Endothelial cell of umbilical vein (primary cell): ENCODE measurements at regions not wholly inside any gene's neighbourhood (a gene's known extent, or its start where the extent isn't known, plus 50 kb on each side); places are given as distances from the start of the nearest gene placed in this dataset.

Experiments used
- BruUV-seq: library from RNA; stranded (reverse); fragments of 400-500 nt; replicated peaks from 2 replicates; lab custom pipeline; 2021; lab: Mats Ljungman, UMichigan
- CTCF ChIA-PET: fragments of 300-600, 350-600 bp; sonication (Branson Sonifier 250); formaldehyde crosslinking; loops from one replicate; lab custom pipeline; 2021; ENCODE audit warnings: antibody characterized with exemption, inconsistent platforms; lab: Charles Lee
- POLR2A ChIA-PET: fragments of 300-600, 350-600 bp; sonication (Branson Sonifier 250); formaldehyde crosslinking; loops from one replicate; lab custom pipeline; 2021; ENCODE audit warnings: antibody characterized with exemption, inconsistent platforms; lab: Charles Lee
- DNase-seq: peaks from one replicate; pipeline ENCODE4 v3.0.0-alpha.2; 2011; ENCODE audit warnings: low read depth, low spot score
- FAIRE-seq: peaks from 2 replicates; lab custom pipeline; 2011; peaks lifted over from hg19 to GRCh38; lab: Jason Lieb, UNC
- H2AFZ ChIP-seq: 2 replicates; pipeline ENCODE4 v1.6.0; 2012; ENCODE audit warnings: low read depth, low read length, control low read depth, inconsistent platforms
- H3K27ac ChIP-seq: 2 replicates; pipeline ENCODE4 v1.5.1; 2011; ENCODE audit warnings: low read depth, mild to moderate bottlenecking, control low read depth, low read length, moderate library complexity; ENCODE audit not compliant: insufficient read depth
- H3K27me3 ChIP-seq, 2 experiments: 2 replicates each; pipeline versions ENCODE4 v1.6.0 to v1.6.1; 2011; ENCODE audit warnings: low read length in 2 of 2, mixed read lengths in 1 of 2; ENCODE audit not compliant: control insufficient read depth in 2 of 2, insufficient read depth in 2 of 2
- H3K36me3 ChIP-seq, 2 experiments: 2 replicates in 1 of 2; 3 replicates in 1 of 2; pipeline ENCODE4 v1.5.1; 2011; ENCODE audit warnings: low read length in 2 of 2, mild to moderate bottlenecking in 1 of 2, moderate library complexity in 1 of 2; ENCODE audit not compliant: control insufficient read depth in 2 of 2, insufficient read depth in 2 of 2; ENCODE audit errors: extremely low read depth in 1 of 2
- H3K4me1 ChIP-seq: 3 replicates; pipeline ENCODE4 v1.5.1; 2011; ENCODE audit warnings: mild to moderate bottlenecking, low read length; ENCODE audit not compliant: control insufficient read depth, insufficient read depth; ENCODE audit errors: extremely low read depth
- H3K4me2 ChIP-seq: 2 replicates; pipeline ENCODE4 v1.6.1; 2011; ENCODE audit warnings: low read length, control low read depth, mixed read lengths; ENCODE audit not compliant: insufficient read depth
- H3K4me3 ChIP-seq, 3 experiments: fragments of 200-600 bp in 1 of 3; sonication (generic), shearing (Covaris generic) in 1 of 3; replicated peaks in 1 of 3; 2 replicates each; pipeline ENCODE4 v1.5.1; 2011 to 2016; ENCODE audit warnings: control low read depth in 3 of 3, low read length in 3 of 3, mild to moderate bottlenecking in 2 of 3, inconsistent platforms in 1 of 3, low read depth in 1 of 3, moderate library complexity in 1 of 3; ENCODE audit not compliant: insufficient read depth in 1 of 3
- H3K79me2 ChIP-seq: 2 replicates; pipeline ENCODE4 v1.6.0; 2012; ENCODE audit warnings: low read length, inconsistent platforms; ENCODE audit not compliant: control insufficient read depth, insufficient read depth
- H3K9ac ChIP-seq: replicated peaks from 2 replicates; pipeline ENCODE3; 2011; ENCODE audit warnings: low read length, control low read depth; ENCODE audit not compliant: insufficient read depth; ENCODE audit errors: extremely low read depth
- H3K9me1 ChIP-seq: replicated peaks from 3 replicates; pipeline ENCODE4 v1.6.0; 2011; ENCODE audit warnings: mild to moderate bottlenecking, low read length; ENCODE audit not compliant: control insufficient read depth, insufficient read depth; ENCODE audit errors: extremely low read depth
- H3K9me3 ChIP-seq: replicated peaks from 2 replicates; pipeline ENCODE4 v1.5.1; 2012; ENCODE audit warnings: low read length, inconsistent platforms; ENCODE audit not compliant: control insufficient read depth, insufficient read depth
- H4K20me1 ChIP-seq: replicated peaks from 2 replicates; pipeline ENCODE3; 2011; ENCODE audit warnings: mild to moderate bottlenecking, low read length; ENCODE audit not compliant: control insufficient read depth, insufficient read depth; ENCODE audit errors: extremely low read depth
- CTCF ChIP-seq, 2 donors: IDR thresholded peaks; 1 replicate in 1 of 2; 2 replicates in 1 of 2; pipeline ENCODE4 v1.5.1; 2011; ENCODE audit warnings: low read length in 2 of 2, mild to moderate bottlenecking in 2 of 2, moderate library complexity in 2 of 2, control low read depth in 1 of 2, inconsistent platforms in 1 of 2, low read depth in 1 of 2; ENCODE audit not compliant: insufficient read depth in 1 of 2; ENCODE audit errors: extremely low read depth in 1 of 2
- EZH2 ChIP-seq: IDR thresholded peaks from 2 replicates; pipeline ENCODE4 v1.6.1; 2012; ENCODE audit warnings: borderline replicate concordance, low read depth, mild to moderate bottlenecking, moderate library complexity, low read length, inconsistent platforms; ENCODE audit not compliant: severe bottlenecking
- FOS ChIP-seq: IDR thresholded peaks from 2 replicates; pipeline ENCODE4 v1.6.1; 2011; ENCODE audit warnings: mild to moderate bottlenecking, low read length, moderate library complexity, borderline replicate concordance; ENCODE audit not compliant: insufficient read depth
- GATA2 ChIP-seq: IDR thresholded peaks from 2 replicates; pipeline ENCODE4 v1.7.0; 2011; ENCODE audit warnings: low read depth, mild to moderate bottlenecking, moderate library complexity, mixed read lengths, low read length; ENCODE audit not compliant: insufficient read length, insufficient read depth
- JUN ChIP-seq: IDR thresholded peaks from 2 replicates; pipeline ENCODE4 v1.6.1; 2011; ENCODE audit warnings: borderline replicate concordance, low read depth; ENCODE audit not compliant: insufficient read length, insufficient read depth
- MYC ChIP-seq: IDR thresholded peaks from one replicate; pipeline ENCODE4 v1.6.1; 2011; ENCODE audit warnings: mild to moderate bottlenecking, low read depth, low read length
- POLR2A ChIP-seq: IDR thresholded peaks from 2 replicates; pipeline ENCODE4 v1.6.1; 2012; ENCODE audit warnings: low read depth, mild to moderate bottlenecking, control low read depth, low read length
- POLR2AphosphoS5 ChIP-seq: IDR thresholded peaks from 2 replicates; pipeline ENCODE4 v1.6.1; 2012; ENCODE audit warnings: low read depth, mild to moderate bottlenecking, control low read depth, low read length, moderate library complexity; ENCODE audit not compliant: insufficient read depth
- dilution Hi-C: fragments of 300-500 bp; cut with MboI; formaldehyde crosslinking; loops from one replicate; pipeline ENCODE4 v1.15.0; 2019; ENCODE audit warnings: low sequenced_read_pairs; ENCODE audit not compliant: extremely low pct_ligation_motif_present
- intact Hi-C: fragments of 100-400 bp; cut with micrococcal nuclease; formaldehyde crosslinking; loops from one replicate; pipeline ENCODE4 v1.10.0; 2022
- TF ChIP-seq, protein P1 (sequence below): IDR thresholded peaks from 2 replicates; pipeline ENCODE4 v1.6.1; 2011; ENCODE audit not compliant: insufficient read depth, insufficient read length

DNA sequence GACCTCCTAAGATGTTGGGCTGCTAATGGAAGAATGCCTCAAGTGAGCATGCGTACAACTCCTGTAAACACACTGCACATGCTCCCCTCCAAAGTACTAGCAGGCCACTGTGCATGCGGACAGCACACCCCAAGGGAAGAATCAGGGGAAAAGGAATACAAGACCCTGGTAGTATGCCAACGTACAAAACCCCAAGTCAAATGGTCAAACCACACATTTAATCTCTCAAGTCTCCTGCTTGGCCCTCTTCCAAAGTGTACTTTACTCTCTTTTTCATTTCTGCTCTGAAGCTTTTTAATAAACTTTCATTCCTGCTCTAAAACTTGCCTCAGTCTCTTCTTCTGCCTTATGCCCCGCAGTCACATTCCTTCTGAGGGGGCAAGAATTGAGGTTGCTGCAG is 466.4 kb downstream of the DMRTA1 start:
- Histone ChIP-seq H3K27ac (no peak overlapping the region), H3K4me1 (no peaks in the 10 kb centered on the region), H3K9me3 (no peaks in the 10 kb centered on the region), H3K79me2 (no peaks in the 10 kb centered on the region), H2AFZ (no peak overlapping the region), H3K9ac (no peak overlapping the region), H3K27me3 (no peaks in the 10 kb centered on the region), H3K4me2 (no peak overlapping the region), H3K4me3 (no peak overlapping the region), H3K9me1 (no peaks in the 10 kb centered on the region), H4K20me1 (no peaks in the 10 kb centered on the region), H3K36me3 (no peaks in the 10 kb centered on the region)
- TF ChIP-seq EZH2 = no peak
- no peak for TF ChIP-seq JUN
- TF ChIP-seq FOS = no peak
- no peak for TF ChIP-seq CTCF (IDR thresholded peaks at IDR 0.05; ENCODE audit: extremely low read depth in 1 of 2, insufficient read depth in 1 of 2, low read depth in 1 of 2, low read length in 2 of 2)
- no peak for TF ChIP-seq POLR2A
- TF ChIP-seq GATA2 = no peak
- TF ChIP-seq MYC = no peak
- no peak for TF ChIP-seq POLR2AphosphoS5
- TF ChIP-seq, protein P1, sequence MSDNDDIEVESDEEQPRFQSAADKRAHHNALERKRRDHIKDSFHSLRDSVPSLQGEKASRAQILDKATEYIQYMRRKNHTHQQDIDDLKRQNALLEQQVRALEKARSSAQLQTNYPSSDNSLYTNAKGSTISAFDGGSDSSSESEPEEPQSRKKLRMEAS = no peak
- FAIRE-seq (no peak), DNase-seq (no peak)
- dilution Hi-C loops = no loop called here
- ChIA-PET POLR2A (no interaction called here), CTCF (no interaction called here)
- intact Hi-C loops = loop anchor here (10.0 kb wide), 1 partner anchor 58 kb away; no protein-coding TSS in a partner anchor
- no TSS peak for BruUV-seq
